SK-N-MC (cell line): ENCODE measurements at regions not wholly inside any gene's neighbourhood (a gene's known extent, or its start where the extent isn't known, plus 50 kb on each side); places are given as distances from the start of the nearest gene placed in this dataset.

Experiments used
- DNase-seq: peaks from one replicate; pipeline ENCODE4 v3.0.0-alpha.2; 2011; ENCODE audit warnings: low read depth, low spot score
- H3K27ac ChIP-seq: fragments of 200-600 bp; sonication (generic); 2 replicates; pipeline ENCODE4 v1.5.1; 2016; ENCODE audit warnings: mixed run types
- H3K36me3 ChIP-seq: fragments of 200-600 bp; sonication (generic); 2 replicates; pipeline ENCODE4 v1.6.1; 2017; ENCODE audit warnings: antibody characterized with exemption, low read length, mixed read lengths; ENCODE audit not compliant: insufficient read depth
- H3K4me3 ChIP-seq: fragments of 200-600 bp; sonication (generic); 2 replicates; pipeline ENCODE4 v1.5.1; 2016
- H3K9ac ChIP-seq: fragments of 200-600 bp; sonication (generic); 2 replicates; pipeline ENCODE4 v1.8.0; 2017; ENCODE audit warnings: mixed run types, mixed read lengths; ENCODE audit not compliant: insufficient read length
- H3K9me3 ChIP-seq: fragments of 200-600 bp; sonication (generic); 2 replicates; pipeline ENCODE4 v1.6.1; 2017; ENCODE audit warnings: low read depth, mild to moderate bottlenecking, antibody characterized with exemption, low read length, moderate library complexity, mixed read lengths
- EZH2 ChIP-seq: fragments of 200-600 bp; sonication (generic); IDR thresholded peaks from one replicate; pipeline ENCODE4 v1.6.1; 2017; ENCODE audit warnings: antibody characterized with exemption
- FOXP2 ChIP-seq: optimal IDR thresholded peaks from 2 replicates; pipeline ENCODE3; 2011; ENCODE audit warnings: mild to moderate bottlenecking, moderate library complexity; ENCODE audit not compliant: insufficient read depth; ENCODE audit errors: extremely low read length, control extremely low read depth
- POLR2AphosphoS5 ChIP-seq: IDR thresholded peaks from 2 replicates; pipeline ENCODE4 v1.6.1; 2012; ENCODE audit warnings: mild to moderate bottlenecking, low read depth, low read length, borderline replicate concordance

DNA sequence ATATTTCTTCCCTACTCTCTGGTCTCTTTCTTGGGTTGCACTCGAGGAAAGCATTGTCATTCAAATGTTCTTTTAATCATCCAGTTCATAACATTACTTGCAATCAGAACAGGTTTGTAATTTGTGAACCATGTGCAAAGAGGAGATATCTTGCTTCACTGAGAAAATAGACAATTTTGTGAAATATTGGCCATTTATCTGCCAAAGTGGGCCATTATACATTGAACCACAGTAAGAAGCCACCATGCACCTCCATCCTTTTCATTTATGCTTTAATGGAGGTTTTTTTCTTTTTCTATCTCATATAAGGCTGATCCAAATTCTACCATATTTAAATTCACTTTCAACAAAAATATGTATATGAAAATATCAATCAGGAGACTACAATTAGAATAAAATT lies 335.3 kb upstream of the AADAT start:
- H3K27ac ChIP-seq = no peak overlapping the region
- H3K9me3 ChIP-seq = no peaks in the 10 kb centered on the region
- DNase-seq = no peak
- no peaks in the 10 kb centered on the region for H3K36me3 ChIP-seq
- TF ChIP-seq EZH2 = no peak
- TF ChIP-seq POLR2AphosphoS5 = no peak
- TF ChIP-seq FOXP2 = no peak
- H3K4me3 ChIP-seq = no peak overlapping the region
- no peak overlapping the region for H3K9ac ChIP-seq

DNA sequence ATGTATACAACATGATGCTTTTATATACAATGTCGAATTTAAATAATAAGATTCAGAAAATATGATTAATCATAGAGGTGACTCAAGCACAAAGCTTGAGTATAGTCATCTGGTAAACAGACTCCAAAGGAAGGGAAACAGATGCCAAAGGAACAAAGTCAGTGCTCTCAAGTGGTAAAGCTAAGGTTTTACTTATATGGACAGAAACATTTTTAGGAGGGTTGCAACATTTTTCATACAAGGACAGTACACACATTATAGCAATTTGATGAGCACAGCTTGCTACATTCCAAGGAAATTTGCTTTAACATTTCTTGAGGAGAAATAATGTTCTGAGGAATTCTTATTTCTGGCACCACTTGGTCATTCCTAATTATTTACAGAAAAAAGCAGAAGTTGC lies 333.4 kb upstream of the AADAT start:
- Histone ChIP-seq H3K27ac (no peak overlapping the region), H3K9ac (no peak overlapping the region), H3K36me3 (no peaks in the 10 kb centered on the region), H3K9me3 (no peaks in the 10 kb centered on the region), H3K4me3 (no peak overlapping the region)
- no peak for DNase-seq
- no peak for TF ChIP-seq EZH2
- no peak for TF ChIP-seq POLR2AphosphoS5
- TF ChIP-seq FOXP2 = no peak

DNA sequence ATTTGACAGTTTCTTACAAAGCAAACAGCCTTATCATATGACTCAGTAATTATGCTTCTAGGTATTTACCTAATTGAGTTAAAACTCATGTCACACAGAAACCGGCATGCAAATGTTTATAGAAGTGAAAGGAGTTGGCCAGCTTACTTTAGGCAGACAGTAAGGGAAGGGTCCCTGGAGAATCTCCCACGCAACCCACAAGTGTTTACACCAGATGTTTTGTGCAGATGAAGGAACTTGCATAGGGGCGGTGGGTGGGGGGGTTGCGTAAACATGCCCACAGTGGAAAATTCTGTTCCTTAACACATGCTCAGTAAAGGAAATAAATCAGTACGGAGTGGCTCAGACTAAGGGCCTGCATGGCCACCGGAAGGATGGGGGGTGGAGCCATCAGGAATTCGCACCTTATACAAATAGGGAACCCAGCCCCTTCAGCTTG lies 330.5 kb upstream of the AADAT start:
- no peak overlapping the region for H3K4me3 ChIP-seq
- DNase-seq = no peak
- no peak overlapping the region for H3K9ac ChIP-seq
- no peak overlapping the region for H3K27ac ChIP-seq
- no peaks in the 10 kb centered on the region for H3K9me3 ChIP-seq
- TF ChIP-seq POLR2AphosphoS5 (no peak), EZH2 (no peak), FOXP2 (no peak)
- no peaks in the 10 kb centered on the region for H3K36me3 ChIP-seq

DNA sequence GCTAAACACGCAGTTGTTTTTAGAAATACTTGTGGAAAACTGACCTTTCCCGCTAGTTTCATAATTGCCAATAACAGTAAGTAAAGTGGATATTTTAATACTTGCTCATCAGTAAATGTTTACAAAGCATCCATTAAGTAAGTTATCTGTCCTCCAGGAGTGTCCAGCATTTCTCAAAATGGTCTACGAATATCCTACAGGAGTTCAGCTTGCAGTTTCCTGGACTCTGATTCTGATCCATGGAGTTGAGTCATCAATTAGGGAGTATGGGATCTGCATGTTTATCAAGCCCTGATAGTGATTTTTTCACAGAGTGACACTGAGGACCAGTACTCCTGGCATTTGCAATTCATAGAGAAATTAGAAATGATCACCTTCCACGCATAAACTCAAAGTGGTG lies 325.2 kb upstream of the AADAT start:
- no peak overlapping the region for H3K9ac ChIP-seq
- H3K9me3 ChIP-seq = no peaks in the 10 kb centered on the region
- no peak overlapping the region for H3K27ac ChIP-seq
- no peak for DNase-seq
- TF ChIP-seq POLR2AphosphoS5 = no peak
- no peak for TF ChIP-seq FOXP2
- TF ChIP-seq EZH2 = no peak
- no peak overlapping the region for H3K4me3 ChIP-seq
- no peaks in the 10 kb centered on the region for H3K36me3 ChIP-seq

GRCh38 chr4:170414360-170414759 lies 324.6 kb upstream of the AADAT start:
- Histone ChIP-seq H3K27ac (no peak overlapping the region), H3K36me3 (no peaks in the 10 kb centered on the region), H3K9ac (no peak overlapping the region), H3K9me3 (no peaks in the 10 kb centered on the region), H3K4me3 (no peak overlapping the region)
- DNase-seq = no peak
- TF ChIP-seq EZH2 = no peak
- no peak for TF ChIP-seq POLR2AphosphoS5
- no peak for TF ChIP-seq FOXP2

DNA sequence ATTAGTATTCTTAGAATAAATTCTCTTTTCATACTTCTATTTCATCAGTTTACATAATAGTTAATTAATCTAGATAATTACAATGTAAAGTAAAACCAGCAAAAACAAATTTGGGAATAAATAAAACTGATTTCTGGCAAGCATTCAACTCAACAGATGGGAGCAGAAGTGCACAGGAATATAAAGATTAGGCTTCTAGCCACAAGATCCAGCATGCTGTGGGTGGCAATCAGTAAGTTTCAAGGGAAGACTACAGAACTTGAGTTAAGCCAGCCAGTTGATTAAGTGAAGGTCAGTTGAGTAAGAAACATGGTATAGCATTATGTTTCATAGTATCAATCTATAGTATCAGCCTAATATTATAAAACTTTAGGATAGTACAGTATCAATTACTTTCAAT lies 324.2 kb upstream of the AADAT start:
- no peak for TF ChIP-seq EZH2
- TF ChIP-seq FOXP2 = no peak
- no peak for TF ChIP-seq POLR2AphosphoS5
- Histone ChIP-seq H3K27ac (no peak overlapping the region), H3K4me3 (no peak overlapping the region), H3K9me3 (no peaks in the 10 kb centered on the region), H3K36me3 (no peaks in the 10 kb centered on the region), H3K9ac (no peak overlapping the region)
- DNase-seq = no peak

GRCh38 chr4:170400361-170400760 lies 310.6 kb upstream of the AADAT start:
- H3K9ac ChIP-seq = no peak overlapping the region
- H3K27ac ChIP-seq = no peak overlapping the region
- H3K4me3 ChIP-seq = no peak overlapping the region
- TF ChIP-seq POLR2AphosphoS5 = no peak
- no peak for TF ChIP-seq EZH2
- no peak for TF ChIP-seq FOXP2
- H3K9me3 ChIP-seq = no peaks in the 10 kb centered on the region
- no peak for DNase-seq
- H3K36me3 ChIP-seq = no peaks in the 10 kb centered on the region

DNA sequence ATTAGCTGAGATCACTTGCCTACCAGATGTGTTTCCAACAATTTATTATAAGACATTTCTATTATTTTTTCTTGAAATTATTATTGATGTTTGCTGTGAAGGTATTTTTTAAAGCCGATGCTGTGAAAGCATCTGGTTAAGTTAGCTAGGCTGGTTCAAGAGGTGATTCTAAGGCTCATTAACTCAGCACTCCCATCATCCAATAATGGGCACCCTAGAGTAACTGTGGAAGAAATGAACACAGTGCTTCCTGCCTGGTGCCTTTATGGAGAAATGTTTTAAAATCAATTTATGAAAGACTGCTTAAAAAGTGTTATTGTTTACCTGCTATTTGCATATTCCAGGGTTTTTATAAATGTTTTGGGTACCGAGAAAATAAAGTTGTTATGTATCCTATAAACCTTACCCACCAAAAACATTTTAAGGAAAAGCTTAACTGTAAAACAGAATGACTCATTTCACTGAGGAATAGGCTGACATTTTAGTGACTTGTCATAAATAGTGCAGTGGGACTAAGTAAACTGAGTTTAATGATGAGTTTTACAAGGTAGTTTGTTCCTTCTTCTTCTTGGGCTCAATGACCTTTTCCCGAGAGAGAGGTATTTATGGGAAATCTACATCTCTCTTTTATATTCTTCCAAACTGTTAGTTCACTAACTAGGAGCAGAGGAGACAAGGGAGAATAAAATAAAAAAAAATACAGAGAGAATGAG lies 310.0 kb upstream of the AADAT start:
- H3K9ac ChIP-seq = no peak overlapping the region
- no peak overlapping the region for H3K4me3 ChIP-seq
- no peak for DNase-seq
- no peaks in the 10 kb centered on the region for H3K36me3 ChIP-seq
- no peaks in the 10 kb centered on the region for H3K9me3 ChIP-seq
- TF ChIP-seq EZH2 = no peak
- TF ChIP-seq POLR2AphosphoS5 = no peak
- TF ChIP-seq FOXP2 = no peak
- no peak overlapping the region for H3K27ac ChIP-seq

- Histone ChIP-seq H3K4me3 (no peak overlapping the region), H3K36me3 (no peaks in the 10 kb centered on the region), H3K9ac (no peak overlapping the region), H3K9me3 (no peaks in the 10 kb centered on the region), H3K27ac (no peak overlapping the region)
- no peak for DNase-seq
- TF ChIP-seq EZH2 = no peak
Measured at GRCh38 chr4:170398218-170398617, 308.5 kb upstream of the AADAT start.
